ENCODE measurements at regions not wholly inside any gene's neighbourhood (a gene's known extent, or its start where the extent isn't known, plus 50 kb on each side); places are given as distances from the start of the nearest gene placed in this dataset.

- no peaks in the 10 kb centered on the region for H3K9me3 ChIP-seq (ENCODE audit: low read depth, low read length, poor library complexity, severe bottlenecking)
- no peak overlapping the region for H3K27ac ChIP-seq (ENCODE audit: low read depth, low read length, poor library complexity, severe bottlenecking)
- BruUV-seq (replicated peaks) = no TSS peak
- DNase-seq (ENCODE audit: low spot score) = no peak
- TF ChIP-seq CTCF (conservative IDR thresholded peaks at IDR 0.05; ENCODE audit: low read depth, low read length) (no peak), EZH2 (IDR thresholded peaks at IDR 0.05; ENCODE audit: borderline replicate concordance, low read depth, low read length, poor library complexity, severe bottlenecking) (no peak)
- H3K4me3 ChIP-seq (ENCODE audit: low read depth, low read length, poor library complexity, severe bottlenecking) = no peak overlapping the region
- CTCF ChIA-PET = no interaction called here
- no peaks in the 10 kb centered on the region for H3K36me3 ChIP-seq (ENCODE audit: insufficient read depth, low read length, poor library complexity, severe bottlenecking)
- H3K4me1 ChIP-seq (ENCODE audit: insufficient read depth, low read length, poor library complexity, severe bottlenecking) = no peaks in the 10 kb centered on the region
- intact Hi-C loops (cut with micrococcal nuclease; ENCODE audit: unreplicated experiment) = no loop called here
- POLR2A ChIA-PET (ENCODE audit: low non-redundant PET) = no interaction called here
- no peaks in the 10 kb centered on the region for H3K27me3 ChIP-seq (replicated peaks; ENCODE audit: insufficient read depth, low read depth, low read length, poor library complexity)
Measured at GRCh38 chr10:34008656-34009055, 674.2 kb upstream of the NRP1 start.

DNA sequence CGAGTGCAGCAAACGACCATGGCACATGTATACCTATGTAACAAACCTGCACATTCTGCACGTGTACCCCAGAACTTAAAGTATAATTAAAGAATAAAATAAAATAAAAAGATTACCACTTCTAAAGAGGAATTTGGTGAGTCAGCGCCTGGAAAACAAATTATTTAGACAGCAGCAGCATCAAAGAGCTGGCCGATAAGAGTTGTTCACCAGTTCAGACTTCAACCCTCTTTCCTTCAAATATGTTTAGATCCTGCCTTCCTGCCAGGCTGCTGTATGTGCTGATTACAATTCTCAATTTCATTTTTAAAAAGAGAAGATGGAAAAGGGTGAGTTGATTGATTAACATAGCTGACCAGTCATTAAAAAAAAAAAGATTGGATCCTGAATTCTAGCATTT lies 672.0 kb upstream of the NRP1 start:
- POLR2A ChIA-PET (ENCODE audit: low non-redundant PET) = no interaction called here
- CTCF ChIA-PET = no interaction called here
- H3K4me1 ChIP-seq (ENCODE audit: insufficient read depth, low read length, poor library complexity, severe bottlenecking) = no peaks in the 10 kb centered on the region
- no peak overlapping the region for H3K4me3 ChIP-seq (ENCODE audit: low read depth, low read length, poor library complexity, severe bottlenecking)
- DNase-seq (ENCODE audit: low spot score) = no peak
- H3K27ac ChIP-seq (ENCODE audit: low read depth, low read length, poor library complexity, severe bottlenecking) = no peak overlapping the region
- intact Hi-C loops (cut with micrococcal nuclease; ENCODE audit: unreplicated experiment) = no loop called here
- no peak for TF ChIP-seq EZH2 (IDR thresholded peaks at IDR 0.05; ENCODE audit: borderline replicate concordance, low read depth, low read length, poor library complexity, severe bottlenecking)
- no peak for TF ChIP-seq CTCF (conservative IDR thresholded peaks at IDR 0.05; ENCODE audit: low read depth, low read length)
- BruUV-seq (replicated peaks) = no TSS peak
- no peaks in the 10 kb centered on the region for H3K9me3 ChIP-seq (ENCODE audit: low read depth, low read length, poor library complexity, severe bottlenecking)
- no peaks in the 10 kb centered on the region for H3K36me3 ChIP-seq (ENCODE audit: insufficient read depth, low read length, poor library complexity, severe bottlenecking)
- H3K27me3 ChIP-seq (replicated peaks; ENCODE audit: insufficient read depth, low read depth, low read length, poor library complexity) = no peaks in the 10 kb centered on the region

DNA sequence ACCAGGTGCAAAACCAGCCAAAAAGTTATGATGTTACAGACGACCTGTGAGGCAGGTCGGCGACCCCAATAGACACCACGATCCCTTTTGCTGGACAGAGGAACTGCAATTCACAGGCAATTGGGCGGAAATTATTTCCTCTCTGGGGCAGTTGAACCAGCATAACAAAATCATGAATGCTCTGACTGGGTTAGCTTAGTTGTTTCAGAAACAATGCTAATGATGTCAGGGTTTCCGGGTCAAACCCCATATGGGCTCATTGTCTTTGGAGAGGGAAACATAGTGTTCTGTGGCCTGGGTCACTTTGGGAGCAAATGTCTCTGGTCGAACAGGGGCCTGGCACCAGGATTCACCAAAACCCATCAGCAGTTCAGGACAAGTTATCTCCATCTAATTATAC lies 669.1 kb upstream of the NRP1 start:
- Histone ChIP-seq H3K27ac (ENCODE audit: low read depth, low read length, poor library complexity, severe bottlenecking) (no peak overlapping the region), H3K9me3 (ENCODE audit: low read depth, low read length, poor library complexity, severe bottlenecking) (no peaks in the 10 kb centered on the region), H3K27me3 (replicated peaks; ENCODE audit: insufficient read depth, low read depth, low read length, poor library complexity) (no peaks in the 10 kb centered on the region), H3K36me3 (ENCODE audit: insufficient read depth, low read length, poor library complexity, severe bottlenecking) (no peaks in the 10 kb centered on the region), H3K4me3 (ENCODE audit: low read depth, low read length, poor library complexity, severe bottlenecking) (no peak overlapping the region), H3K4me1 (ENCODE audit: insufficient read depth, low read length, poor library complexity, severe bottlenecking) (no peaks in the 10 kb centered on the region)
- intact Hi-C loops (cut with micrococcal nuclease; ENCODE audit: unreplicated experiment) = no loop called here
- CTCF ChIA-PET = no interaction called here
- no peak for DNase-seq (ENCODE audit: low spot score)
- POLR2A ChIA-PET (ENCODE audit: low non-redundant PET) = no interaction called here
- TF ChIP-seq EZH2 (IDR thresholded peaks at IDR 0.05; ENCODE audit: borderline replicate concordance, low read depth, low read length, poor library complexity, severe bottlenecking) (no peak), CTCF (conservative IDR thresholded peaks at IDR 0.05; ENCODE audit: low read depth, low read length) (no peak)
- no TSS peak for BruUV-seq (replicated peaks)
